Neuronal stem cell (in vitro differentiated cells): ENCODE measurements at regions not wholly inside any gene's neighbourhood (a gene's known extent, or its start where the extent isn't known, plus 50 kb on each side); places are given as distances from the start of the nearest gene placed in this dataset.
A peak's percentile ranks its signal among the peaks of the same experiment; 100 is the strongest.

Experiments used
- DNase-seq: peaks from one replicate; pipeline ENCODE4 v3.0.0-alpha.2; 2013; ENCODE audit warnings: low spot score
- H2AFZ ChIP-seq: one replicate; pipeline ENCODE4 v1.6.1; 2013; ENCODE audit warnings: mild to moderate bottlenecking, low read length, inconsistent platforms
- H2AK5ac ChIP-seq: 2 replicates; pipeline ENCODE4 v1.6.1; 2013; ENCODE audit warnings: low read depth, mild to moderate bottlenecking, inconsistent platforms, low read length, moderate library complexity, mixed read lengths
- H2BK120ac ChIP-seq: 2 replicates; pipeline ENCODE4 v1.6.1; 2013; ENCODE audit warnings: low read depth, mild to moderate bottlenecking, inconsistent platforms, low read length, moderate library complexity, mixed read lengths
- H2BK12ac ChIP-seq: one replicate; pipeline ENCODE4 v1.6.1; 2013; ENCODE audit warnings: low read length, inconsistent platforms
- H2BK15ac ChIP-seq: 2 replicates; pipeline ENCODE4 v1.6.1; 2013; ENCODE audit warnings: mild to moderate bottlenecking, low read length, inconsistent platforms, mixed read lengths
- H2BK5ac ChIP-seq: one replicate; pipeline ENCODE4 v1.6.1; 2013; ENCODE audit warnings: inconsistent platforms, mild to moderate bottlenecking, low read length, moderate library complexity
- H3K14ac ChIP-seq: one replicate; pipeline ENCODE4 v1.6.1; 2013; ENCODE audit warnings: low read length, inconsistent platforms
- H3K18ac ChIP-seq: 2 replicates; pipeline ENCODE4 v1.6.1; 2013; ENCODE audit warnings: low read length, inconsistent platforms
- H3K23ac ChIP-seq: 2 replicates; pipeline ENCODE4 v1.6.1; 2013; ENCODE audit warnings: low read depth, mild to moderate bottlenecking, mixed read lengths, low read length, inconsistent platforms; ENCODE audit not compliant: poor library complexity
- H3K27ac ChIP-seq: replicated peaks from 3 replicates; pipeline ENCODE4 v1.5.1; 2013; ENCODE audit warnings: low read length, inconsistent platforms
- H3K27me3 ChIP-seq, 3 experiments: 2 replicates each; pipeline ENCODE4 v1.6.1; 2013; ENCODE audit warnings: low read length in 3 of 3, mild to moderate bottlenecking in 2 of 3, inconsistent platforms in 1 of 3, low read depth in 1 of 3, mixed read lengths in 1 of 3, moderate library complexity in 1 of 3; ENCODE audit not compliant: control insufficient read depth in 3 of 3, insufficient read depth in 3 of 3
- H3K36me3 ChIP-seq, 2 donors: replicated peaks in 1 of 2; 2 replicates each; pipeline ENCODE4 v1.6.1; 2013; ENCODE audit warnings: low read length in 2 of 2; ENCODE audit not compliant: control insufficient read depth in 2 of 2, insufficient read depth in 2 of 2
- H3K4ac ChIP-seq: 2 replicates; pipeline ENCODE4 v1.6.1; 2013; ENCODE audit warnings: inconsistent platforms, mild to moderate bottlenecking, low read length, moderate library complexity
- H3K4me1 ChIP-seq, 2 donors: 1 replicate in 1 of 2; 2 replicates in 1 of 2; pipeline ENCODE4 v1.6.1; 2013; ENCODE audit warnings: low read length in 2 of 2, low read depth in 1 of 2; ENCODE audit not compliant: control insufficient read depth in 2 of 2, insufficient read depth in 1 of 2
- H3K4me2 ChIP-seq: one replicate; pipeline ENCODE4 v1.6.1; 2013; ENCODE audit warnings: mild to moderate bottlenecking, low read length, inconsistent platforms; ENCODE audit not compliant: insufficient read depth, poor library complexity, severe bottlenecking
- H3K4me3 ChIP-seq, 2 donors: 2 replicates each; pipeline ENCODE4 v1.5.1; 2013; ENCODE audit warnings: low read length in 2 of 2, mild to moderate bottlenecking in 2 of 2, inconsistent platforms in 1 of 2, moderate library complexity in 1 of 2
- H3K79me1 ChIP-seq: one replicate; pipeline ENCODE4 v1.6.1; 2013; ENCODE audit warnings: low read depth, mild to moderate bottlenecking, inconsistent platforms, low read length, moderate library complexity
- H3K9ac ChIP-seq: one replicate; pipeline ENCODE4 v1.6.1; 2013; ENCODE audit warnings: mild to moderate bottlenecking, low read depth, low read length, inconsistent platforms; ENCODE audit not compliant: poor library complexity
- H3K9me3 ChIP-seq, 2 donors: replicated peaks in 1 of 2; 2 replicates each; pipeline versions ENCODE3 to v1.6.1; 2013; ENCODE audit warnings: low read length in 2 of 2, mild to moderate bottlenecking in 2 of 2, inconsistent platforms in 1 of 2, low read depth in 1 of 2, mixed read lengths in 1 of 2, moderate library complexity in 1 of 2; ENCODE audit not compliant: control insufficient read depth in 2 of 2, insufficient read depth in 1 of 2
- H4K8ac ChIP-seq: one replicate; pipeline ENCODE4 v1.6.1; 2013; ENCODE audit warnings: low read depth, mild to moderate bottlenecking, inconsistent platforms, low read length, moderate library complexity
- H4K91ac ChIP-seq: one replicate; pipeline ENCODE4 v1.6.1; 2013; ENCODE audit warnings: low read length, low read depth, mild to moderate bottlenecking, inconsistent platforms; ENCODE audit not compliant: poor library complexity
- WGBS, 2 donors: extraction: QIAGEN DNeasy Blood & Tissue Kit; methylation state at CpG; one replicate each; pipeline ENCODE4 v1.1.7; 2013; ENCODE audit warnings: missing lambda C conversion rate in 2 of 2, mixed read lengths in 1 of 2; ENCODE audit not compliant: insufficient read length in 2 of 2, insufficient replicate concordance in 1 of 2; ENCODE audit errors: extremely low coverage in 2 of 2; 5-methylcytosine and 5-hydroxymethylcytosine counted together

DNA sequence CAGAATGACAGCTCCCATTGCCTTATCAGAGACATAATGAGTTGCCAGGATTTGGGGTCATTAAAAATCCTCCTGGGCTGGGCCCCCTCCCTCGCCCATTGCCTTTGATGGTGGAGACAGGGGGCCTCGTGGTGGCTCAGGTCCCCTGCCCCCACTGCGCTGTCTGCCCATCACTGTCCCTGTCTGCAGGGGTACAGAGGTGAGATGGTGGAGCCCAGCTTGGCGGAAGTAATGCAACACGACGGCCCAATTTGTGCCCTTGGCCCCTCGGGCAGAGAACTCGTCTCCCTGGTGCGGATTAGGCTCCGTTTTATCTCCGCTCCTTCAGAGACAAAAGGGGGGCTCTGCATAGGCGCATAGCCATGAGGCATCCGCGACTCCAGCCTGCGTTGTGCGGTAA, 152.4 kb upstream of the UNC5B start:
- H3K36me3 ChIP-seq, result no peaks in the 10 kb centered on the region
- H2AFZ ChIP-seq, result no peak overlapping the region
- no peak overlapping the region for H2BK120ac ChIP-seq
- H2AK5ac ChIP-seq, result no peak overlapping the region
- H3K9ac ChIP-seq, result no peak overlapping the region
- no peak overlapping the region for H3K4me2 ChIP-seq
- no peak overlapping the region for H3K4me3 ChIP-seq
- no peak overlapping the region for H4K8ac ChIP-seq
- peaks cover 0 to 13% of the 10 kb centered on the region in 2 donors for H3K4me1 ChIP-seq
- no peaks in the 10 kb centered on the region for H3K9me3 ChIP-seq
- H3K14ac ChIP-seq, result no peak overlapping the region
- DNase-seq, result no peak
- no peaks in the 10 kb centered on the region for H3K79me1 ChIP-seq
- H2BK12ac ChIP-seq, result no peak overlapping the region
- H4K91ac ChIP-seq, result peak overlapping the region; percentile 79
- WGBS, 2 donors, result no CpG with 5 or more reads among the region's 16 CpGs
- peaks cover 0 to 3% (median 2%) of the 10 kb centered on the region in 3 experiments for H3K27me3 ChIP-seq
- H3K18ac ChIP-seq, result no peak overlapping the region
- no peak overlapping the region for H3K23ac ChIP-seq
- no peak overlapping the region for H2BK5ac ChIP-seq
- H3K4ac ChIP-seq, result no peak overlapping the region
- no peak overlapping the region for H2BK15ac ChIP-seq
- H3K27ac ChIP-seq, result no peak overlapping the region

DNA sequence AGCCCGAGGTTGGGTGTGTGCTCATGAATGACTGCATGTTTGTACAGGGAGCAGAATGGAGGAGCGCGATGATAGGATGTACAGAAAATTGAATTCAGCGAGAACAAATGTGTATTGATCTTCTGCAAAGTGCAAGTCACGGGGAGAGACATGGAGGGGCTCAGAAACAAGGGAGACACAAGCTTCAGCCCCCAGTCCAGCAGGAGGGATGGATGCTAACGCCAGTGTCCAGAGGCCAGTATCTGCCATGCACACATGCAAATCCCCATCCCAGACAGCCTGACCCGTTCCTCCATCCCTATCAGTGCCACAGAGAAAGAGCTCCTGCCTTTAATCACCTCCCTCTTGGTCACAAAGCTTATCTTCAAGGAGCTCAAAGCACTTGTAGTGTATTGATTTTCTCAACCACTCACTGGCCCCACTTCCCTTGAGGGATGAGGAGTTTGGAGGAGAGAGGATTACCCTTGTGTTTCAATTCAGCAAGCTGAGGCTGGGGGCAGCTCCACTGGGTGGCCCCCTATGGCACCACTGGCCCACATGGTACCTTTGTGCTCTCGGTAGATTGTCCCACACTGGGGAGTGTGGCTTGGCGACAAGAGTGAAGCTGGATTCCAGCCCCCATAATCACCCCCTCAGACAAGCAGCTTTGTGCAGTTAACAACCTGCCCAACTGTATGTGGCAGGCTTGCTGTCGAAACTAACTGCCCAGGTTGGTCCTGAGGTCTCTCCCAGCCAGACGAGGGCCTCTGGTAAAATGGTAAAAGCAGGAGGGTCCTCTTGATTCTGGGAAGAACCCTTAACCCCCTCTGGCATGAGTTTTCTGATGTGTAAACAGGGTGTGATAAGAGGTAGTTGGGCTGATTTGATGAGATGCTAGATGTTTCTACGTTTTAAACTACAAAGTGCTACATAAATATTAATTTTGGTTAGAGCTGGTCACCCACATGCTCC, 151.6 kb upstream of the UNC5B start:
- H3K36me3 ChIP-seq, result no peaks in the 10 kb centered on the region
- H4K91ac ChIP-seq, result peak overlapping the region; percentile 79
- H2BK5ac ChIP-seq, result no peak overlapping the region
- no peak overlapping the region for H2AK5ac ChIP-seq
- no peaks in the 10 kb centered on the region for H3K79me1 ChIP-seq
- no peak overlapping the region for H3K23ac ChIP-seq
- no peak overlapping the region for H2AFZ ChIP-seq
- DNase-seq, result no peak
- peaks cover 0 to 13% of the 10 kb centered on the region in 2 donors for H3K4me1 ChIP-seq
- H2BK12ac ChIP-seq, result no peak overlapping the region
- no peak overlapping the region for H3K27ac ChIP-seq
- no peak overlapping the region for H3K4ac ChIP-seq
- no CpG with 5 or more reads among the region's 12 CpGs for WGBS, 2 donors
- H3K27me3 ChIP-seq, result peaks cover 0 to 3% (median 2%) of the 10 kb centered on the region in 3 experiments
- no peak overlapping the region for H3K4me3 ChIP-seq
- H3K9me3 ChIP-seq, result no peaks in the 10 kb centered on the region
- no peak overlapping the region for H2BK15ac ChIP-seq
- no peak overlapping the region for H2BK120ac ChIP-seq
- H4K8ac ChIP-seq, result no peak overlapping the region
- no peak overlapping the region for H3K4me2 ChIP-seq
- H3K9ac ChIP-seq, result no peak overlapping the region
- no peak overlapping the region for H3K18ac ChIP-seq
- H3K14ac ChIP-seq, result no peak overlapping the region

DNA sequence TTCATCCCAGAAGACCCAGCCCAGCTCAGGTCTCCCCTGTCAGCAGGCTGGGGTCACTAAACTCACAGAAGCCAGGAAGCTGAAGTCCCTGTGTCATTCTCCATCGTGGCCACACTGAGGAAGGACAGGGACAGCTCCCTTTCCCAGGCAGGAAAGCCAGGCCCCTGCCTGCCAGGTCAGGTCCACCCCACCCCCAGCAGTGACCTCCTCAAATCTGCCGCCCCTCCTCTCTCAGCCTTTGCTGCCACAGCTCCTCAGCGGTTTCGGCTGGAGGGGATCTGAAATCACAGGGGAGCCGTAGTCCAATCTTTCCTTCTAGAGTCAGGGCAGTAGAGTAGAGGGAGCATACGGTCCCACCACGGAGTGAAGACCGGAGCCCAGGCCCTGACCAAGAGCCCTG, 150.9 kb upstream of the UNC5B start:
- peak overlapping the region; percentile 84 for H3K18ac ChIP-seq
- no peak overlapping the region for H3K27ac ChIP-seq
- H3K36me3 ChIP-seq, result no peaks in the 10 kb centered on the region
- WGBS, 2 donors, result no CpG with 5 or more reads among the region's 8 CpGs
- H3K4me1 ChIP-seq, result peaks cover 0 to 13% of the 10 kb centered on the region in 2 donors
- H2BK15ac ChIP-seq, result peak overlapping the region; percentile 83
- no peak overlapping the region for H3K9ac ChIP-seq
- no peak overlapping the region for H3K4me3 ChIP-seq
- no peak overlapping the region for H3K23ac ChIP-seq
- no peak for DNase-seq
- no peak overlapping the region for H4K8ac ChIP-seq
- H2BK12ac ChIP-seq, result no peak overlapping the region
- H3K27me3 ChIP-seq, result peaks cover 0 to 3% (median 2%) of the 10 kb centered on the region in 3 experiments
- peak overlapping the region; percentile 6 for H4K91ac ChIP-seq
- no peaks in the 10 kb centered on the region for H3K9me3 ChIP-seq
- H3K79me1 ChIP-seq, result no peaks in the 10 kb centered on the region
- H2BK5ac ChIP-seq, result no peak overlapping the region
- no peak overlapping the region for H3K4ac ChIP-seq
- H3K14ac ChIP-seq, result peak overlapping the region; percentile 57
- H3K4me2 ChIP-seq, result no peak overlapping the region
- H2AK5ac ChIP-seq, result no peak overlapping the region
- no peak overlapping the region for H2AFZ ChIP-seq
- H2BK120ac ChIP-seq, result no peak overlapping the region

DNA sequence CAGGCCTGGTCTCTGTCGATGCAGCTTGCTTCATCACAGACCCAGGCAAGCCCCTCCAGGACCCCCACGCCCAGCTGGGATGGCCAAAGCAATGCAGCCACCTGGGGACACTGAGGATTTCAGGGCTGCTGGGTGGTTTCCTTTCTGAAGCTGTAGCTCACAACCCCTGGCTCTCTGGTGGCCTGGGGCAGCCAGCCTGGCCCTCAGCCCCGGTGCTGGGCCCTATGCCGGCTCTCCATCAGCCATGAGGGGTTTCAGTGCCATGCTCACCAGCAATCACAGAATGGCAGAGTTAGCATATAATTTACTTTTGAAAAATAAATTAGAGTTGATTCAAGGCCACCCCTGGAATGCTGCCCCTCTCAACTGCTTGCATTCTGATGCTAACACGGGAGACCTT, 150.2 kb upstream of the UNC5B start:
- H4K91ac ChIP-seq, result no peak overlapping the region
- peak overlapping the region; percentile 47 for H2AK5ac ChIP-seq
- no peak overlapping the region for H4K8ac ChIP-seq
- H2AFZ ChIP-seq, result no peak overlapping the region
- no peak overlapping the region for H3K23ac ChIP-seq
- H2BK12ac ChIP-seq, result no peak overlapping the region
- H3K4ac ChIP-seq, result no peak overlapping the region
- H3K36me3 ChIP-seq, result no peaks in the 10 kb centered on the region
- peak overlapping the region; percentile 83 for H2BK15ac ChIP-seq
- H3K9ac ChIP-seq, result no peak overlapping the region
- H2BK120ac ChIP-seq, result no peak overlapping the region
- no CpG with 5 or more reads among the region's 5 CpGs for WGBS, 2 donors
- H3K79me1 ChIP-seq, result no peaks in the 10 kb centered on the region
- DNase-seq, result no peak
- no peak overlapping the region for H3K4me2 ChIP-seq
- H2BK5ac ChIP-seq, result no peak overlapping the region
- no peaks in the 10 kb centered on the region for H3K9me3 ChIP-seq
- peak overlapping the region; percentile 73 for H3K18ac ChIP-seq
- H3K27me3 ChIP-seq, result peaks cover 0 to 7% (median 2%) of the 10 kb centered on the region in 3 experiments
- H3K14ac ChIP-seq, result no peak overlapping the region
- H3K4me1 ChIP-seq, result peaks cover 0 to 13% of the 10 kb centered on the region in 2 donors
- H3K27ac ChIP-seq, result no peak overlapping the region
- no peak overlapping the region for H3K4me3 ChIP-seq
